Liver (tissue), 8 donors: ENCODE measurements at regions not wholly inside any gene's neighbourhood (a gene's known extent, or its start where the extent isn't known, plus 50 kb on each side); places are given as distances from the start of the nearest gene placed in this dataset.

Experiments
- DNase-seq: peaks from one replicate; pipeline ENCODE4 v3.0.0-alpha.2; 2017; ENCODE audit warnings: low spot score
- H3K27ac ChIP-seq, 2 donors: one replicate each; pipeline ENCODE4 v1.7.0; 2013; ENCODE audit warnings: inconsistent platforms in 2 of 2, low read length in 2 of 2, control low read depth in 1 of 2, low read depth in 1 of 2, mild to moderate bottlenecking in 1 of 2
- H3K27me3 ChIP-seq, 4 donors: one replicate each; pipeline versions ENCODE4 v1.6.1 to v1.7.0; 2013; ENCODE audit warnings: low read length in 3 of 4, inconsistent platforms in 1 of 4, mild to moderate bottlenecking in 1 of 4, moderate library complexity in 1 of 4; ENCODE audit not compliant: control insufficient read depth in 4 of 4, insufficient read depth in 4 of 4
- H3K36me3 ChIP-seq, 4 donors: one replicate each; pipeline versions ENCODE4 v1.6.1 to v1.7.0; 2013; ENCODE audit warnings: low read length in 3 of 4, mild to moderate bottlenecking in 3 of 4, low read depth in 1 of 4, moderate library complexity in 1 of 4; ENCODE audit not compliant: control insufficient read depth in 4 of 4, insufficient read depth in 3 of 4
- H3K4me1 ChIP-seq, 4 donors: one replicate each; pipeline versions ENCODE4 v1.6.1 to v1.7.0; 2013; ENCODE audit warnings: low read length in 3 of 4, mild to moderate bottlenecking in 3 of 4, moderate library complexity in 1 of 4; ENCODE audit not compliant: control insufficient read depth in 4 of 4, insufficient read depth in 4 of 4
- H3K4me3 ChIP-seq, 3 donors: one replicate each; pipeline versions ENCODE4 v1.6.1 to v1.7.0; 2013; ENCODE audit warnings: low read length in 3 of 3, control low read depth in 1 of 3, low read depth in 1 of 3, mild to moderate bottlenecking in 1 of 3
- H3K9ac ChIP-seq, 2 donors: one replicate each; pipeline ENCODE4 v1.7.0; 2013; ENCODE audit warnings: low read length in 2 of 2, mild to moderate bottlenecking in 2 of 2, moderate library complexity in 2 of 2, control low read depth in 1 of 2, low read depth in 1 of 2
- H3K9me3 ChIP-seq, 4 donors: one replicate each; pipeline versions ENCODE4 v1.6.1 to v1.7.0; 2013; ENCODE audit warnings: low read length in 3 of 4; ENCODE audit not compliant: control insufficient read depth in 4 of 4
- EGR1 ChIP-seq, 2 donors: IDR thresholded peaks; 2 replicates each; pipeline ENCODE4 v1.6.1; 2016 to 2018; ENCODE audit warnings: antibody characterized with exemption in 2 of 2, low read depth in 2 of 2
- FOXA1 ChIP-seq: IDR thresholded peaks from 2 replicates; pipeline ENCODE4 v1.6.1; 2016; ENCODE audit warnings: antibody characterized with exemption
- FOXA2 ChIP-seq: IDR thresholded peaks from 2 replicates; pipeline ENCODE4 v1.6.1; 2016; ENCODE audit warnings: antibody characterized with exemption
- GABPA ChIP-seq, 2 donors: IDR thresholded peaks in 1 of 2; conservative IDR thresholded peaks in 1 of 2; 2 replicates each; pipeline ENCODE4 v1.6.1; 2016; ENCODE audit warnings: antibody characterized with exemption in 2 of 2, mild to moderate bottlenecking in 1 of 2, moderate library complexity in 1 of 2
- HNF4A ChIP-seq, 2 donors: conservative IDR thresholded peaks; 2 replicates each; pipeline ENCODE4 v1.6.1; 2016; ENCODE audit warnings: antibody characterized with exemption in 2 of 2, mild to moderate bottlenecking in 2 of 2
- HNF4G ChIP-seq: IDR thresholded peaks from 2 replicates; pipeline ENCODE4 v1.6.1; 2016; ENCODE audit warnings: antibody characterized with exemption
- JUND ChIP-seq, 2 donors: IDR thresholded peaks; 2 replicates each; pipeline ENCODE4 v1.6.1; 2016; ENCODE audit warnings: antibody characterized with exemption in 2 of 2
- NR2F2 ChIP-seq: IDR thresholded peaks from 2 replicates; pipeline ENCODE4 v1.6.1; 2016; ENCODE audit warnings: antibody characterized with exemption
- RAD21 ChIP-seq, 2 donors: IDR thresholded peaks; 2 replicates each; pipeline ENCODE4 v1.6.1; 2016; ENCODE audit warnings: antibody characterized with exemption in 2 of 2, mild to moderate bottlenecking in 2 of 2
- RXRA ChIP-seq, 2 donors: IDR thresholded peaks; 2 replicates each; pipeline ENCODE4 v1.6.1; 2017 to 2018; ENCODE audit warnings: antibody characterized with exemption in 2 of 2, mild to moderate bottlenecking in 1 of 2
- SP1 ChIP-seq: IDR thresholded peaks from 2 replicates; pipeline ENCODE4 v1.6.1; 2018; ENCODE audit warnings: antibody characterized with exemption, mild to moderate bottlenecking
- TAF1 ChIP-seq: conservative IDR thresholded peaks from 2 replicates; pipeline ENCODE4 v1.6.1; 2016; ENCODE audit warnings: antibody characterized with exemption, mild to moderate bottlenecking
- YY1 ChIP-seq: IDR thresholded peaks from 2 replicates; pipeline ENCODE4 v1.6.1; 2016; ENCODE audit warnings: antibody characterized with exemption, mild to moderate bottlenecking
- WGBS: extraction: QIAGEN DNeasy Blood & Tissue Kit; methylation state at CpG from one replicate; pipeline ENCODE4 v1.1.7; 2013; 5-methylcytosine and 5-hydroxymethylcytosine counted together
- TF ChIP-seq, protein P1 (sequence below): IDR thresholded peaks from 2 replicates; pipeline ENCODE4 v1.6.1; 2016; ENCODE audit warnings: antibody characterized with exemption, mild to moderate bottlenecking
- TF ChIP-seq, protein P2 (sequence below): IDR thresholded peaks from 2 replicates; pipeline ENCODE4 v1.6.1; 2016; ENCODE audit warnings: antibody characterized with exemption
- TF ChIP-seq, protein P3 (sequence below): fragments of 150-350 bp; IDR thresholded peaks from 2 replicates; pipeline ENCODE4 v1.5.1; 2017; ENCODE audit warnings: improper control_type of control experiment, low read depth, low read length; ENCODE audit not compliant: missing input control
- TF ChIP-seq, protein P4 (sequence below): IDR thresholded peaks from 2 replicates; pipeline ENCODE4 v1.6.1; 2016; ENCODE audit warnings: antibody characterized with exemption
- donor health status: healthy.
- donor health status: healthy.
- donor health status: healthy.
- donor health status: healthy.
- donor health status: healthy.

DNA sequence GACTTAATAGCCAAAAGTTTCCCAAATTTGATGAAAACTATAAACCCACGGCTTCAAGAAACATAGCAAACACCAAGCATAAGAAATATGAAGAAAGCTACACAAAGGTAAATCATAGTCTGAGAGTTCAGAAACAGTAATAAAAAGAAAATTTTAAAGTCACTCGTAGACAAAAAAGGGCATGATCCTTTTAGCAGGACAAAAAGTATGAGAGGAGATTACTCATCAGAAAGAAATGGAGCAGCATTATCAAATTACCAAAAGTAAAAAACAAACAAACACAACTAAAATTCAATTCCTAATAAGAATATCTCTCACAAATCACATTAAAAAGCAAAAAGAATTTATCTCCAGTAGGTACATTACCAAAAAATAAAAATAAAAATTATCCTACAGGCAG is 279.4 kb upstream of the UBE2E2 start:
- no peak for TF ChIP-seq HNF4A (conservative IDR thresholded peaks at IDR 0.05)
- TF ChIP-seq SP1 = no peak
- no peak for TF ChIP-seq TAF1
- TF ChIP-seq FOXA1 = no peak
- no peak for TF ChIP-seq HNF4G
- no peak for TF ChIP-seq FOXA2
- no peak for TF ChIP-seq RAD21 (IDR thresholded peaks at IDR 0.05)
- no peak for TF ChIP-seq YY1
- TF ChIP-seq EGR1 (IDR thresholded peaks at IDR 0.05; ENCODE audit: low read depth in 2 of 2) = no peak
- TF ChIP-seq, protein P1, sequence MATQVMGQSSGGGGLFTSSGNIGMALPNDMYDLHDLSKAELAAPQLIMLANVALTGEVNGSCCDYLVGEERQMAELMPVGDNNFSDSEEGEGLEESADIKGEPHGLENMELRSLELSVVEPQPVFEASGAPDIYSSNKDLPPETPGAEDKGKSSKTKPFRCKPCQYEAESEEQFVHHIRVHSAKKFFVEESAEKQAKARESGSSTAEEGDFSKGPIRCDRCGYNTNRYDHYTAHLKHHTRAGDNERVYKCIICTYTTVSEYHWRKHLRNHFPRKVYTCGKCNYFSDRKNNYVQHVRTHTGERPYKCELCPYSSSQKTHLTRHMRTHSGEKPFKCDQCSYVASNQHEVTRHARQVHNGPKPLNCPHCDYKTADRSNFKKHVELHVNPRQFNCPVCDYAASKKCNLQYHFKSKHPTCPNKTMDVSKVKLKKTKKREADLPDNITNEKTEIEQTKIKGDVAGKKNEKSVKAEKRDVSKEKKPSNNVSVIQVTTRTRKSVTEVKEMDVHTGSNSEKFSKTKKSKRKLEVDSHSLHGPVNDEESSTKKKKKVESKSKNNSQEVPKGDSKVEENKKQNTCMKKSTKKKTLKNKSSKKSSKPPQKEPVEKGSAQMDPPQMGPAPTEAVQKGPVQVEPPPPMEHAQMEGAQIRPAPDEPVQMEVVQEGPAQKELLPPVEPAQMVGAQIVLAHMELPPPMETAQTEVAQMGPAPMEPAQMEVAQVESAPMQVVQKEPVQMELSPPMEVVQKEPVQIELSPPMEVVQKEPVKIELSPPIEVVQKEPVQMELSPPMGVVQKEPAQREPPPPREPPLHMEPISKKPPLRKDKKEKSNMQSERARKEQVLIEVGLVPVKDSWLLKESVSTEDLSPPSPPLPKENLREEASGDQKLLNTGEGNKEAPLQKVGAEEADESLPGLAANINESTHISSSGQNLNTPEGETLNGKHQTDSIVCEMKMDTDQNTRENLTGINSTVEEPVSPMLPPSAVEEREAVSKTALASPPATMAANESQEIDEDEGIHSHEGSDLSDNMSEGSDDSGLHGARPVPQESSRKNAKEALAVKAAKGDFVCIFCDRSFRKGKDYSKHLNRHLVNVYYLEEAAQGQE = no peak
- TF ChIP-seq, protein P2, sequence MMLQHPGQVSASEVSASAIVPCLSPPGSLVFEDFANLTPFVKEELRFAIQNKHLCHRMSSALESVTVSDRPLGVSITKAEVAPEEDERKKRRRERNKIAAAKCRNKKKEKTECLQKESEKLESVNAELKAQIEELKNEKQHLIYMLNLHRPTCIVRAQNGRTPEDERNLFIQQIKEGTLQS = no peak
- TF ChIP-seq GABPA (IDR thresholded peaks at IDR 0.05 in 1 of 2, conservative IDR thresholded peaks at IDR 0.05 in 1 of 2) = no peak
- TF ChIP-seq, protein P3, sequence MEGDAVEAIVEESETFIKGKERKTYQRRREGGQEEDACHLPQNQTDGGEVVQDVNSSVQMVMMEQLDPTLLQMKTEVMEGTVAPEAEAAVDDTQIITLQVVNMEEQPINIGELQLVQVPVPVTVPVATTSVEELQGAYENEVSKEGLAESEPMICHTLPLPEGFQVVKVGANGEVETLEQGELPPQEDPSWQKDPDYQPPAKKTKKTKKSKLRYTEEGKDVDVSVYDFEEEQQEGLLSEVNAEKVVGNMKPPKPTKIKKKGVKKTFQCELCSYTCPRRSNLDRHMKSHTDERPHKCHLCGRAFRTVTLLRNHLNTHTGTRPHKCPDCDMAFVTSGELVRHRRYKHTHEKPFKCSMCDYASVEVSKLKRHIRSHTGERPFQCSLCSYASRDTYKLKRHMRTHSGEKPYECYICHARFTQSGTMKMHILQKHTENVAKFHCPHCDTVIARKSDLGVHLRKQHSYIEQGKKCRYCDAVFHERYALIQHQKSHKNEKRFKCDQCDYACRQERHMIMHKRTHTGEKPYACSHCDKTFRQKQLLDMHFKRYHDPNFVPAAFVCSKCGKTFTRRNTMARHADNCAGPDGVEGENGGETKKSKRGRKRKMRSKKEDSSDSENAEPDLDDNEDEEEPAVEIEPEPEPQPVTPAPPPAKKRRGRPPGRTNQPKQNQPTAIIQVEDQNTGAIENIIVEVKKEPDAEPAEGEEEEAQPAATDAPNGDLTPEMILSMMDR = no peak
- TF ChIP-seq RXRA (IDR thresholded peaks at IDR 0.05) = no peak
- H3K36me3 ChIP-seq = no peaks in the 10 kb centered on the region
- WGBS = 79% methylated on average over 2 of the region's 2 CpGs

DNA sequence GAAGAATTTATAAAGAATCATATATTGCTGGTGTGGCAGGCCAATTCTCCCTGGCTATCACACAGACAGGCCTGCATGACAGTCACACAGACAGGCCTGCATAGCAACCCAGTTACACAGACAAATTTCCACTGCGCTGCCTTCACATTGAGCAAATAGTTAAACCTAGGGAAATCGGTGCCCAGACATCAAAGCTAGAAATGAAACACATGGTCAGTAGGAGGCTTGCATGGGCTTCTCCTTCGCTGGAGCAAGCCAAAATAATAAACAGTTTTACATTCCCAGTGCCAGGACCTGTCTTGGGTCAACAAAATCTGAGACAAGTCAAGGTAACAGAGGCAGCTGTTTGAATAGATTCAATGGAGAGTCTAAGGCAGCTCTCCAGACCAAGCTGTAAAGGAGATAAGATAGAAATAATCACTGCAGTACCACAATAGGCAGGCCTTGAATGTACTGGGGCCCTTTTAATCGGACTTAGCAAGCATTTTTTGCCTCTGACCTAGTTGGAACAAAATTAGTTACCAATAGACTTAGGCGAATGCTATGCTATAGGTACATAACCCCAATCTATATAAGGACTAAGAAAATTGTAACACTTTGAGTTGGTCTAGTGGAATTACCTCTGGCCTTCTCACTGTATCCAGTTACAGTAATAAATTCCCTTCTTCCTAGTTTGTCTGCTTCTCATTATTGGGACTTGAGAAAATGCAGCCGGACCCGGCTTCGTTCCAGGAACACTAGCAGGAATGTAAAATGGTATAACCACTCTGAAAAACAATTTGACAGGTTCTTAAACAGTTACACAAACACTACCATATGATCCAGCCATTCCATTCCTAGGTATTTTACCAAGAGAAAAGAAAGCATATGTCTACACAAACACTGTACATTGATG is 274.7 kb upstream of the UBE2E2 start:
- Histone ChIP-seq H3K27ac (no peak overlapping the region), H3K27me3 (no peaks in the 10 kb centered on the region), H3K4me3 (no peak overlapping the region), H3K9ac (no peak overlapping the region), H3K4me1 (no peaks in the 10 kb centered on the region), H3K9me3 (no peaks in the 10 kb centered on the region), H3K36me3 (no peaks in the 10 kb centered on the region)
- WGBS = 80% methylated on average over 8 of the region's 8 CpGs
- DNase-seq = no peak
- no peak for TF ChIP-seq SP1
- no peak for TF ChIP-seq JUND (IDR thresholded peaks at IDR 0.05)
- TF ChIP-seq, protein P4, sequence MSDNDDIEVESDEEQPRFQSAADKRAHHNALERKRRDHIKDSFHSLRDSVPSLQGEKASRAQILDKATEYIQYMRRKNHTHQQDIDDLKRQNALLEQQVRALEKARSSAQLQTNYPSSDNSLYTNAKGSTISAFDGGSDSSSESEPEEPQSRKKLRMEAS = no peak
- no peak for TF ChIP-seq RXRA (IDR thresholded peaks at IDR 0.05)
- TF ChIP-seq, protein P3 = no peak
- no peak for TF ChIP-seq EGR1 (IDR thresholded peaks at IDR 0.05; ENCODE audit: low read depth in 2 of 2)
- TF ChIP-seq, protein P1 = no peak
- no peak for TF ChIP-seq NR2F2
- TF ChIP-seq FOXA2 = no peak
- TF ChIP-seq, protein P2 = no peak
- TF ChIP-seq RAD21 (IDR thresholded peaks at IDR 0.05) = no peak

More for the DNA sequence above, 279.4 kb upstream of the UBE2E2 start:
- Histone ChIP-seq H3K4me1 (no peaks in the 10 kb centered on the region), H3K9me3 (no peaks in the 10 kb centered on the region), H3K4me3 (no peak overlapping the region), H3K27me3 (no peaks in the 10 kb centered on the region), H3K27ac (no peak overlapping the region), H3K9ac (no peak overlapping the region)
- no peak for DNase-seq
